HepG2 (cell line): ENCODE measurements at regions not wholly inside any gene's neighbourhood (a gene's known extent, or its start where the extent isn't known, plus 50 kb on each side); places are given as distances from the start of the nearest gene placed in this dataset.

Source experiments
- ATAD3A ChIP-seq: sonication (generic); formaldehyde crosslinking; IDR thresholded peaks from 2 replicates; pipeline ENCODE4 v1.4.0; 2020; ENCODE audit warnings: missing genetic modification reagents
- ATF7 ChIP-seq, 2 experiments: fragments of 450-650 bp in 1 of 2; sonication (generic) in 1 of 2; formaldehyde crosslinking in 1 of 2; IDR thresholded peaks; 2 replicates each; pipeline versions ENCODE4 v1.4.0 to v1.6.1; 2016 to 2020; ENCODE audit warnings: antibody characterized with exemption in 1 of 2, mild to moderate bottlenecking in 1 of 2, missing genetic modification reagents in 1 of 2
- CENPX ChIP-seq: sonication (generic); formaldehyde crosslinking; IDR thresholded peaks from 2 replicates; pipeline ENCODE4 v1.9.0; 2021; ENCODE audit warnings: mild to moderate bottlenecking, missing genetic modification reagents, moderate library complexity
- FOXP1 ChIP-seq, 2 experiments: fragments of 450-650 bp in 1 of 2; IDR thresholded peaks; 2 replicates each; pipeline ENCODE4 v1.6.1; 2017 to 2018; ENCODE audit warnings: antibody characterized with exemption in 1 of 2
- GATAD1 ChIP-seq: IDR thresholded peaks from 2 replicates; pipeline ENCODE4 v1.6.1; 2016; ENCODE audit warnings: missing genetic modification reagents, missing compliant biosample characterization
- HMG20B ChIP-seq: conservative IDR thresholded peaks from 2 replicates; pipeline ENCODE4 v1.6.1; 2016; ENCODE audit warnings: missing genetic modification reagents, missing compliant biosample characterization
- MEIS2 ChIP-seq: sonication (generic); formaldehyde crosslinking; IDR thresholded peaks from 2 replicates; pipeline ENCODE4 v1.9.0; 2021; ENCODE audit warnings: mild to moderate bottlenecking, missing genetic modification reagents
- MNT ChIP-seq: fragments of 450-650 bp; IDR thresholded peaks from 2 replicates; pipeline ENCODE4 v1.6.1; 2016
- NPAS2 ChIP-seq: sonication (generic); formaldehyde crosslinking; IDR thresholded peaks from 2 replicates; pipeline ENCODE4 v1.8.0; 2022; ENCODE audit warnings: mild to moderate bottlenecking, missing genetic modification reagents, borderline replicate concordance
- SATB2 ChIP-seq: sonication (generic); formaldehyde crosslinking; IDR thresholded peaks from 2 replicates; pipeline ENCODE4 v1.5.0; 2020; ENCODE audit warnings: missing genetic modification reagents
- ZKSCAN1 ChIP-seq: fragments of 150-350 bp; IDR thresholded peaks from 2 replicates; pipeline ENCODE4 v1.6.1; 2014; ENCODE audit warnings: low read length
- ZNF10 ChIP-seq: sonication (generic); formaldehyde crosslinking; IDR thresholded peaks from 2 replicates; pipeline ENCODE4 v1.4.0; 2020; ENCODE audit warnings: mild to moderate bottlenecking, low read depth, missing genetic modification reagents, borderline replicate concordance
- ZNF281 ChIP-seq: sonication (generic); formaldehyde crosslinking; IDR thresholded peaks from 2 replicates; pipeline ENCODE4 v1.4.0; 2020; ENCODE audit warnings: missing genetic modification reagents, borderline replicate concordance
- ZNF512 ChIP-seq: sonication (generic); formaldehyde crosslinking; IDR thresholded peaks from 2 replicates; pipeline ENCODE4 v1.4.0; 2020; ENCODE audit warnings: mild to moderate bottlenecking, missing genetic modification reagents
- ZNF598 ChIP-seq: sonication (generic); formaldehyde crosslinking; IDR thresholded peaks from 2 replicates; pipeline ENCODE4 v1.5.1; 2020; ENCODE audit warnings: mild to moderate bottlenecking, missing genetic modification reagents, borderline replicate concordance
- ZNF878 ChIP-seq: sonication (generic); formaldehyde crosslinking; IDR thresholded peaks from 2 replicates; pipeline ENCODE4 v1.8.1; 2023; ENCODE audit warnings: mild to moderate bottlenecking, missing genetic modification reagents, moderate library complexity
- ZNF883 ChIP-seq: sonication (generic); formaldehyde crosslinking; IDR thresholded peaks from 2 replicates; pipeline ENCODE4 v1.5.1; 2020; ENCODE audit warnings: mild to moderate bottlenecking, missing genetic modification reagents; ENCODE audit errors: not compliant biosample characterization
- TF ChIP-seq, protein P1 (sequence below): sonication (generic); formaldehyde crosslinking; IDR thresholded peaks from 2 replicates; pipeline ENCODE4 v1.4.0; 2020; ENCODE audit warnings: missing genetic modification reagents
- TF ChIP-seq, protein P2 (sequence below): sonication (generic); formaldehyde crosslinking; IDR thresholded peaks from 2 replicates; pipeline ENCODE4 v1.4.0; 2020; ENCODE audit warnings: missing genetic modification reagents

DNA sequence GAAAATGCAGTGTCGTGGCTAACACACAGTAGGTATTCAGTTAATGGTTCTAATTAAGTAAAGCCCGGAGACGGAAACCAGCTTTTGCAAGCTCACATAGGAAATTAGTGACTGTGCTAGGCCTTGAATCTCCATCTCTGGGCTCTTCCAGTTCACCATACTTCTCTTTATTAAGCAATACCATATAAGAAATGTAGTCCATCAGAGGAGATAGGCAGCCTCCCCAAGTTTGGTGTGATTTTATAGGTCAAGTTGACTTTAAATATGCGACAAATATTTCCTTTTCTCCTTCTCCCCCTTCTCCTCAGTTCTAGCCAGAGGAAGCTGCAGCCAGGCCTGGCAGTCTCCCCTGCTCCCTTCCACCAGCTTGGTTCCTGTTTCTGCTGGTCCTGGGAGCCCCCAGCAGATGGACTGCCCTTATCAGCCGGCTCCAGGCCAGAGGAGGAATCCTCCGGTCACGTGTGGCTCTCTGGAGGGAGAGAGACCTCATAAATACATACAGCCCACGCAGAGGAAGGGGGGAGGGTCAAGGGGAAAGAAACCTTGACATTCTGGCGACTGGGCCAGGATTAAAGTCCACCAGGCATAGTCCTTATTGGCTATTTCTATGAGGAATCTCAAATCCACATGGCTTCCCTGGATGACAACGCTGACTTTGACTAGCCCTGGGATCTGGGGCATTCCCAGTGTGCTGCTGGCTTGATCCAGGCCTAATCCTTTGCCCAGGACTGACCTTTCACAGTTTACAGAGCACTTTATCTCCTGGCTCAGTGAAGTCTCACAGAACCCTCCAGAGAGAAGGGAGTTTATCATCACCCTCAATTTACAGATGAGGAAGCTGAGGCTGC is 115.1 kb upstream of the JUN start (continued):
- TF ChIP-seq ZNF878 (CRISPR knock-in tag) (peak; percentile 85; the same call in 1 of the 2 replicates), HMG20B (CRISPR knock-in tag) (peak; percentile 80), NPAS2 (no peak), CENPX (no peak), GATAD1 (CRISPR knock-in tag) (0 out of 2 replicates have a peak, but pooled peaks have one; percentile 27), ZNF281 (peak; percentile 97), MNT (peak; percentile 71), ATAD3A (no peak), ZNF883 (CRISPR knock-in tag) (no peak), ZKSCAN1 (no peak; the same call in 1 of the 2 replicates), MEIS2 (CRISPR knock-in tag) (peak; percentile 75; the same call in 1 of the 2 replicates), ZNF512 (no peak), SATB2 (CRISPR knock-in tag) (no peak), ATF7 (IDR thresholded peaks at IDR 0.05) (no peak), ATF7 (CRISPR knock-in tag; IDR thresholded peaks at IDR 0.05) (no peak), FOXP1 (IDR thresholded peaks at IDR 0.05) (no peak), FOXP1 (CRISPR knock-in tag; IDR thresholded peaks at IDR 0.05) (peak; percentile 84), ZNF598 (CRISPR knock-in tag) (no peak), ZNF10 (no peak)
- TF ChIP-seq, protein P1, sequence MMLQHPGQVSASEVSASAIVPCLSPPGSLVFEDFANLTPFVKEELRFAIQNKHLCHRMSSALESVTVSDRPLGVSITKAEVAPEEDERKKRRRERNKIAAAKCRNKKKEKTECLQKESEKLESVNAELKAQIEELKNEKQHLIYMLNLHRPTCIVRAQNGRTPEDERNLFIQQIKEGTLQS (CRISPR knock-in tag) = no peak
- TF ChIP-seq, protein P2, sequence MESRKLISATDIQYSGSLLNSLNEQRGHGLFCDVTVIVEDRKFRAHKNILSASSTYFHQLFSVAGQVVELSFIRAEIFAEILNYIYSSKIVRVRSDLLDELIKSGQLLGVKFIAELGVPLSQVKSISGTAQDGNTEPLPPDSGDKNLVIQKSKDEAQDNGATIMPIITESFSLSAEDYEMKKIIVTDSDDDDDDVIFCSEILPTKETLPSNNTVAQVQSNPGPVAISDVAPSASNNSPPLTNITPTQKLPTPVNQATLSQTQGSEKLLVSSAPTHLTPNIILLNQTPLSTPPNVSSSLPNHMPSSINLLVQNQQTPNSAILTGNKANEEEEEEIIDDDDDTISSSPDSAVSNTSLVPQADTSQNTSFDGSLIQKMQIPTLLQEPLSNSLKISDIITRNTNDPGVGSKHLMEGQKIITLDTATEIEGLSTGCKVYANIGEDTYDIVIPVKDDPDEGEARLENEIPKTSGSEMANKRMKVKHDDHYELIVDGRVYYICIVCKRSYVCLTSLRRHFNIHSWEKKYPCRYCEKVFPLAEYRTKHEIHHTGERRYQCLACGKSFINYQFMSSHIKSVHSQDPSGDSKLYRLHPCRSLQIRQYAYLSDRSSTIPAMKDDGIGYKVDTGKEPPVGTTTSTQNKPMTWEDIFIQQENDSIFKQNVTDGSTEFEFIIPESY = peak; percentile 50; the same call in 1 of the 2 replicates
